Neural crest cell (in vitro differentiated cells): ENCODE measurements at regions not wholly inside any gene's neighbourhood (a gene's known extent, or its start where the extent isn't known, plus 50 kb on each side); places are given as distances from the start of the nearest gene placed in this dataset.

Source experiments
- DNase-seq: peaks from one replicate; pipeline ENCODE4 v3.0.0; 2021; ENCODE audit warnings: low read depth, mixed read lengths, low spot score
- H3K27ac Mint-ChIP-seq: one replicate; pipeline ENCODE4 v1.8.0; 2021; ENCODE audit warnings: mild to moderate bottlenecking, mixed read lengths; ENCODE audit not compliant: unreplicated experiment
- H3K27me3 Mint-ChIP-seq: 2 replicates; pipeline ENCODE4 v1.8.0; 2021; ENCODE audit warnings: low read depth, mild to moderate bottlenecking, mixed read lengths
- H3K36me3 Mint-ChIP-seq: 2 replicates; pipeline ENCODE4 v1.8.0; 2021; ENCODE audit warnings: low read depth, mild to moderate bottlenecking, mixed read lengths
- H3K4me1 Mint-ChIP-seq: 2 replicates; pipeline ENCODE4 v1.8.0; 2021; ENCODE audit warnings: mixed read lengths
- H3K4me3 Mint-ChIP-seq: one replicate; pipeline ENCODE4 v1.8.0; 2021; ENCODE audit warnings: mild to moderate bottlenecking, mixed read lengths
- H3K9me3 Mint-ChIP-seq: 2 replicates; pipeline ENCODE4 v1.8.0; 2021; ENCODE audit warnings: mixed read lengths
- TF ChIP-seq, protein P1 (sequence below): fragments of 200-600 bp; sonication (generic); conservative IDR thresholded peaks from 2 replicates; pipeline ENCODE4 v1.5.0; 2021; ENCODE audit warnings: antibody characterized with exemption, mild to moderate bottlenecking

GRCh38 chr6:9924971-9925370 is 489.9 kb downstream of the TFAP2A start:
- Mint-ChIP-seq H3K27ac (no peak overlapping the region), H3K27me3 (no peaks in the 10 kb centered on the region), H3K4me3 (no peak overlapping the region), H3K4me1 (no peaks in the 10 kb centered on the region), H3K9me3 (peaks cover 7% of the 10 kb centered on the region), H3K36me3 (no peaks in the 10 kb centered on the region)
- DNase-seq = no peak
- TF ChIP-seq, protein P1, sequence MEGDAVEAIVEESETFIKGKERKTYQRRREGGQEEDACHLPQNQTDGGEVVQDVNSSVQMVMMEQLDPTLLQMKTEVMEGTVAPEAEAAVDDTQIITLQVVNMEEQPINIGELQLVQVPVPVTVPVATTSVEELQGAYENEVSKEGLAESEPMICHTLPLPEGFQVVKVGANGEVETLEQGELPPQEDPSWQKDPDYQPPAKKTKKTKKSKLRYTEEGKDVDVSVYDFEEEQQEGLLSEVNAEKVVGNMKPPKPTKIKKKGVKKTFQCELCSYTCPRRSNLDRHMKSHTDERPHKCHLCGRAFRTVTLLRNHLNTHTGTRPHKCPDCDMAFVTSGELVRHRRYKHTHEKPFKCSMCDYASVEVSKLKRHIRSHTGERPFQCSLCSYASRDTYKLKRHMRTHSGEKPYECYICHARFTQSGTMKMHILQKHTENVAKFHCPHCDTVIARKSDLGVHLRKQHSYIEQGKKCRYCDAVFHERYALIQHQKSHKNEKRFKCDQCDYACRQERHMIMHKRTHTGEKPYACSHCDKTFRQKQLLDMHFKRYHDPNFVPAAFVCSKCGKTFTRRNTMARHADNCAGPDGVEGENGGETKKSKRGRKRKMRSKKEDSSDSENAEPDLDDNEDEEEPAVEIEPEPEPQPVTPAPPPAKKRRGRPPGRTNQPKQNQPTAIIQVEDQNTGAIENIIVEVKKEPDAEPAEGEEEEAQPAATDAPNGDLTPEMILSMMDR = no peak

GRCh38 chr6:9921366-9921765 is 493.5 kb downstream of the TFAP2A start:
- DNase-seq = no peak
- Mint-ChIP-seq H3K36me3 (no peaks in the 10 kb centered on the region), H3K4me1 (no peaks in the 10 kb centered on the region), H3K27me3 (no peaks in the 10 kb centered on the region), H3K4me3 (no peak overlapping the region), H3K27ac (no peak overlapping the region), H3K9me3 (peaks cover 3% of the 10 kb centered on the region)
- TF ChIP-seq, protein P1 = no peak

- Mint-ChIP-seq H3K9me3 (peaks cover 5% of the 10 kb centered on the region), H3K27ac (no peak overlapping the region), H3K4me3 (no peak overlapping the region), H3K4me1 (no peaks in the 10 kb centered on the region), H3K36me3 (no peaks in the 10 kb centered on the region), H3K27me3 (no peaks in the 10 kb centered on the region)
- TF ChIP-seq, protein P1 = no peak
- DNase-seq = no peak
Observed at GRCh38 chr6:9914951-9915350, 499.9 kb downstream of the TFAP2A start.

GRCh38 chr6:9901376-9901775 is 513.5 kb downstream of the TFAP2A start:
- Mint-ChIP-seq H3K9me3 (no peaks in the 10 kb centered on the region), H3K4me1 (no peaks in the 10 kb centered on the region), H3K27me3 (no peaks in the 10 kb centered on the region), H3K27ac (no peak overlapping the region), H3K36me3 (no peaks in the 10 kb centered on the region), H3K4me3 (no peak overlapping the region)
- no peak for DNase-seq
- TF ChIP-seq, protein P1 = no peak

DNA sequence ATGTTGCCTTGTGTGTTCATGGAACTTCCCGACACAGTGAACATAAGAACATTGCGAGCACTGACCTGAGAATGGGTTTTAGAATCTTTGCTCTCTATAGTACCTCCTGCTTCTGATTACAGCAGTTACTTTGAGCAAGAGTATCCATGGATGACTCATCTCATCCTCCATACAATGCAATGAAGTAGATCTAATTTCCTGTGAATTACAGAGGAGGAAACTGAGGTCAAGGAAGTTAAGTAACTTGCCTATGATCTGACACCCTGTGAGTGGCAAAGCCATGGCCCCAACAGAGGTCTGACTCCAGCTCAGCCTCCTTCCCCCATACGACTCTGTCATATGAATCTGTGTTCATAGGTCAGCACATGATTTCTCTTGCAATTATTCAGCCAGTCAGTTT is 518.1 kb downstream of the TFAP2A start:
- Mint-ChIP-seq H3K9me3 (peaks cover 3% of the 10 kb centered on the region), H3K27me3 (no peaks in the 10 kb centered on the region), H3K27ac (no peak overlapping the region), H3K4me1 (no peaks in the 10 kb centered on the region), H3K36me3 (no peaks in the 10 kb centered on the region), H3K4me3 (no peak overlapping the region)
- TF ChIP-seq, protein P1 = no peak
- no peak for DNase-seq

GRCh38 chr6:9890893-9891292 is 524.0 kb downstream of the TFAP2A start:
- Mint-ChIP-seq H3K36me3 (peaks cover 2% of the 10 kb centered on the region), H3K9me3 (peaks cover 7% of the 10 kb centered on the region), H3K4me1 (no peaks in the 10 kb centered on the region), H3K27ac (no peak overlapping the region), H3K27me3 (no peaks in the 10 kb centered on the region), H3K4me3 (no peak overlapping the region)
- no peak for DNase-seq
- TF ChIP-seq, protein P1 = no peak
